H1 (cell line): ENCODE measurements at regions not wholly inside any gene's neighbourhood (a gene's known extent, or its start where the extent isn't known, plus 50 kb on each side); places are given as distances from the start of the nearest gene placed in this dataset.

Experiments used
- BACH1 ChIP-seq: IDR thresholded peaks from 2 replicates; pipeline ENCODE4 v1.6.1; 2012; ENCODE audit warnings: low read length, improper control_type of control experiment
- CHD7 ChIP-seq: fragments of 300-600 bp; sonication (generic); IDR thresholded peaks from 2 replicates; pipeline ENCODE4 v1.7.1; 2012; ENCODE audit warnings: low read length, moderate library complexity, mild to moderate bottlenecking, inconsistent platforms; ENCODE audit not compliant: insufficient replicate concordance
- EP300 ChIP-seq, 2 experiments: IDR thresholded peaks; 1 replicate in 1 of 2; 2 replicates in 1 of 2; pipeline ENCODE4 v1.6.1; 2011 to 2012; ENCODE audit warnings: low read depth in 2 of 2, low read length in 2 of 2, mild to moderate bottlenecking in 2 of 2, borderline replicate concordance in 1 of 2, inconsistent platforms in 1 of 2, moderate library complexity in 1 of 2
- GTF2F1 ChIP-seq: IDR thresholded peaks from 2 replicates; pipeline ENCODE4 v1.6.1; 2012; ENCODE audit warnings: low read depth, low read length, improper control_type of control experiment, borderline replicate concordance
- HDAC6 ChIP-seq: IDR thresholded peaks from one replicate; pipeline ENCODE4 v1.7.1; 2012; ENCODE audit warnings: low read depth, mild to moderate bottlenecking, inconsistent platforms, low read length, moderate library complexity
- KDM1A ChIP-seq: fragments of 200-600, 300-600 bp; sonication (generic); IDR thresholded peaks from 2 replicates; pipeline ENCODE4 v1.7.1; 2016; ENCODE audit warnings: mild to moderate bottlenecking, low read length, borderline replicate concordance
- KDM4A ChIP-seq: IDR thresholded peaks from one replicate; pipeline ENCODE4 v1.7.1; 2012; ENCODE audit warnings: low read depth, mild to moderate bottlenecking, moderate library complexity, low read length, inconsistent platforms; ENCODE audit not compliant: severe bottlenecking
- POLR2A ChIP-seq, 2 experiments: IDR thresholded peaks; 1 replicate in 1 of 2; 2 replicates in 1 of 2; pipeline ENCODE4 v1.6.1; 2011; ENCODE audit warnings: low read depth in 2 of 2, low read length in 2 of 2, mild to moderate bottlenecking in 2 of 2; ENCODE audit errors: control extremely low read depth in 1 of 2
- POLR2AphosphoS5 ChIP-seq: IDR thresholded peaks from 2 replicates; pipeline ENCODE4 v1.6.1; 2011; ENCODE audit warnings: low read depth, low read length
- SP2 ChIP-seq: IDR thresholded peaks from 2 replicates; pipeline ENCODE4 v1.6.1; 2012; ENCODE audit warnings: mild to moderate bottlenecking, low read length, inconsistent platforms

GRCh38 chr6:48200869-48201390 is 89.9 kb upstream of the PTCHD4 start (continued):
- TF ChIP-seq CHD7 (no peak), HDAC6 (no peak), BACH1 (no peak), GTF2F1 (no peak), KDM1A (no peak), KDM4A (no peak), POLR2A (IDR thresholded peaks at IDR 0.05; ENCODE audit: control extremely low read depth in 1 of 2, low read depth in 2 of 2, low read length in 2 of 2) (no peak), EP300 (IDR thresholded peaks at IDR 0.05; ENCODE audit: borderline replicate concordance in 1 of 2, low read depth in 2 of 2, low read length in 2 of 2) (no peak), POLR2AphosphoS5 (no peak), SP2 (no peak)
